Epithelial cell of esophagus (primary cell): ENCODE measurements at regions not wholly inside any gene's neighbourhood (a gene's known extent, or its start where the extent isn't known, plus 50 kb on each side); places are given as distances from the start of the nearest gene placed in this dataset.

ENCODE experiments used
- DNase-seq: peaks from one replicate; pipeline ENCODE4 v3.0.0; 2010; ENCODE audit warnings: low read depth
- H3K4me3 ChIP-seq: 2 replicates; pipeline ENCODE4 v1.5.1; 2011; ENCODE audit warnings: mild to moderate bottlenecking, low read length, control low read depth
- CTCF ChIP-seq: IDR thresholded peaks from 2 replicates; pipeline ENCODE4 v1.5.1; 2011; ENCODE audit warnings: low read depth, mild to moderate bottlenecking, low read length, control low read depth, inconsistent platforms; ENCODE audit not compliant: insufficient read depth; ENCODE audit errors: missing control alignments

- no peak overlapping the region for H3K4me3 ChIP-seq
- no peak for TF ChIP-seq CTCF
- DNase-seq = no peak
Measured at GRCh38 chr7:109735881-109736280, 1166.2 kb downstream of the DNAJB9 start.

GRCh38 chr7:109745677-109746410 lies 1176.2 kb downstream of the DNAJB9 start:
- no peak for TF ChIP-seq CTCF
- H3K4me3 ChIP-seq = no peak overlapping the region
- no peak for DNase-seq

GRCh38 chr7:109751241-109751640 lies 1181.6 kb downstream of the DNAJB9 start:
- peak; percentile 28 for DNase-seq
- no peak overlapping the region for H3K4me3 ChIP-seq
- no peak for TF ChIP-seq CTCF

- H3K4me3 ChIP-seq = no peak overlapping the region
- TF ChIP-seq CTCF = no peak
- DNase-seq = no peak
Measured at GRCh38 chr7:109752068-109752467, 1182.4 kb downstream of the DNAJB9 start.

GRCh38 chr7:109757713-109758112 lies 1188.0 kb downstream of the DNAJB9 start:
- no peak for TF ChIP-seq CTCF
- no peak overlapping the region for H3K4me3 ChIP-seq
- DNase-seq = no peak

- no peak for TF ChIP-seq CTCF
- no peak overlapping the region for H3K4me3 ChIP-seq
- DNase-seq = peak; percentile 20
Measured at GRCh38 chr7:109763611-109764010, 1193.9 kb downstream of the DNAJB9 start.

GRCh38 chr7:109772161-109772560 lies 1202.5 kb downstream of the DNAJB9 start:
- peak; percentile 2 for DNase-seq
- no peak overlapping the region for H3K4me3 ChIP-seq
- no peak for TF ChIP-seq CTCF
